ENCODE measurements at regions not wholly inside any gene's neighbourhood (a gene's known extent, or its start where the extent isn't known, plus 50 kb on each side); places are given as distances from the start of the nearest gene placed in this dataset.
"Not testable (repeated sequence)": the region's sequence is repeated elsewhere in the genome, so short reads cannot be mapped to it uniquely, and the experiment has no call there.

DNA sequence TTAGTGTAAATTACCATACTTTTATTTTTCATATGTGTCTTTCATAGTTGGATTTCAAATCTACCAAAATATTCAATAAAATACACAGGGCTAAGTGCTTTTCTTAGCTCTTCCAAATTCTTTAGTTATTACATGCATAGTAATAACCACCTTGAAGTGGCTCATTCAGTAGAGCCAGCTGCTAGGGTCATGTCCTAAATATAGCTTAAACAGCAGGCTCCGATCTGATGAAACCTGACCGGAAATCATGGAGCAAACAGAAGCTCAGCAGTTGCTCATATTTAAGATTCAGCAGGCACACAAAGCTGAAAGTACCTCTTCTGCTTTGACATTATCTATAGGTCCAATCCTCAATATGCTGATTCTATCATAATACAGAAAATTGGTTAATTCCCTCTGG is 1470.4 kb downstream of the ADGRL3 start:
- no peak for DNase-seq (ENCODE audit: low read depth)

DNA sequence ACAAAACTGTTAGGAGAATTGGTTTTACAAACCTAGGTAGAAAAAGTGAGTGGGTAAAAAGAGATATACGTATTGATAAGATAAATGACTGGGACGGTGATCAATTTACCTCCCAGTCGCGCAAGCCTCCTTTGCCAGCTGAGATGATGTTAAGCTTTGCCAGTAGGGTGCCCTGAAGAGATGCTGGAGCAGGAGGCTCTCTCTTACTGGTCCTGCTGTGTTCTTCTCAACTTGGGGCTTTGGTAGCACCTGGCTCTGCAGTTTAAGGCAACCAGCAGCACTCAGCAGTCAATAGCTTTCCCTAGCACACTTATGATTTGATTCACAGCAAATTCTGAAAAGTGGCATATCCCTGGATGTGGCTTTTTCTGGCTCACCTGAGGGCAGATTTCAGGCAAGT is 1461.7 kb downstream of the ADGRL3 start:
- no peak for DNase-seq (ENCODE audit: low read depth)

DNA sequence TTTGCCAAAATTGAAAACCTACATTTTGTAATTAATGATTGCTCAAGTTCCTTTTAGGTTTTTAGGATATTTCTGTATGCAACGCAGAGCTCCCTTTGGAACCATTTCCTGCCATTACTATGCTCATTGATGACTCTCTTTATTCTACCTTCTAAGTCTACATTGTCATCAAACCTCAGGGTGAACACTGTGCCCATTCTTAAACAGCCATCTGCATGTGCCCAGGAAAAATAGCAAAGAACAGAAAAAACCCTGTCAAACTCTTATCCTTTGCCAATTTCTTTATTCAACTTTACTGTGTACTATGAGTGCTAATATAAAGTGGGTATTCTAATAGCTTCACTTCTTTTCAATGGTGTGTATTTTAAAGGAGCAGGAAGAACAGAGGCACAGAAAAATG is 1455.9 kb downstream of the ADGRL3 start:
- DNase-seq (ENCODE audit: low read depth), result no peak

DNA sequence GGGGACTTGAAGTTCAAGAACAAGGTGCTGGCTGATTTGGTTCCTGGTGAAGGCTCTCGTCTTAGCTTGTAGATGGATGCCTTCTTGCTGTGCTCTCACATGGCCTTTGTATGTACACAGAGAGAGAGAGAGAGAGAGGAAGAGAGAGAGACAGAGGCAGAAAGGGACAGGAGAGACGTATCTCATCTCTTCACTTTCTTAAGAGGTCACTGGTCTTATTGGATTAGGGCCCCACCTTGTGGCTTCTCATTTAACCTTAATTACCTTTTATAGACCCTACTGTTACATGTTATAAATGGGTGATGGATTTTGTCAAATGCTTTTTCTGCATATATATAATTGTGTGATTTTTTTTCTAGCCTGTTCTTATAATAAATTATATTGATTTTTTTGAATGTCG is 1444.2 kb downstream of the ADGRL3 start:
- no peak for DNase-seq (ENCODE audit: low read depth)

DNA sequence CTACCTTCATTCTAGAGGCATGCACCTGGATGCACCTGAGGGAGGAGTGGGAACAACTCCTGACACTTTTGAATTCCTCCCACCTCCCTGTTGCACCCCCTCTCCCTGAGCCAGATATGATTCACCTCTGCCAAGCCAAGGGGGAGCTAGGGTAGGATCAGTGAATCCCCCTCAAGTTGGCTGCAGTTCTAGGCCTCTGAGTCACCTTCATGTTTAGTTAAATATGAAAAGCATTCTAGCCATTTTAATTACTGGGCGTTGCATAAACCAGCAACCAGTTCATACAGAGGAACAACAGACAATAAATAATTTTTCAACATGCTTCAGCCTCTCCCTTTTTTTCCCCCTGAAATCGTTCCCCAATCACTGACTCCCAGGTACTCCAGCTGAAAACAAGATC is 1440.2 kb downstream of the ADGRL3 start:
- no peak for DNase-seq (ENCODE audit: low read depth)

DNA sequence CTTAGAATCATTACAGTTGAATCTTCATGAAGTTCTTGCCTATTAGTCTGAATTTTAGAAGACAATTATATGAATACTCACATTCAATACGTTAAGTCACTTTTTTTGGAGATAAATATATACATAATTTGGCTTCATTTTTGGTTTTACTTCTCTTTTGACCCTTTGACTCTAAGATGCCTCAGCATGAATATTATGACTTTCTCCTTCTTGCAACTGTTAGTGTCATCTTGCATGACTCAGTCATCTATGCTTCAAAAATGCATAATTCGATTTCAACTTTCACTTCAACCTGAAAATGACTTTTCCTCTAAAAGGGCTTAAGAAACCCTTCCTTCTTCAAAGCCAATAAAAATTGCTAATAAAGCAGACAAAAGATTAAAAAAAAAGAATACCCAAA is 1427.5 kb downstream of the ADGRL3 start:
- no peak for DNase-seq (ENCODE audit: low read depth)

DNA sequence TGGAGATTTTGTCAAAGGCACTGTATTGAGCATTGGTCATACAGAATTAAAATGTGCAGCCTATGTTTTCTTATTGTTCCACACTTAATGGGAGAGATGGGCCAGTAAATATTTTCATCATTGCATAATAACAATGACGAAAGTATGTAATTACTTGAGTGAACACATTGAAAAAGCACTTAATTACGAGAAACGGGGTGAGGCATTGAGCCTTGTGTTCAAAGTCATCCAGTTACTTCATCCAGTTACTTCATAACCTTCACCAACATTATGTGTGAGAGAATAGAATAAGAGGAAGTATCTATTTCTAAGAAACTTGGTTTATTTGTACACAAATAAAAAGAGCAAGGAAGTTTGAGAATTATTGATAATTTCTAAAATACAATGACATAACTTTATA is 1427.0 kb downstream of the ADGRL3 start:
- DNase-seq (ENCODE audit: low read depth), result no peak

DNA sequence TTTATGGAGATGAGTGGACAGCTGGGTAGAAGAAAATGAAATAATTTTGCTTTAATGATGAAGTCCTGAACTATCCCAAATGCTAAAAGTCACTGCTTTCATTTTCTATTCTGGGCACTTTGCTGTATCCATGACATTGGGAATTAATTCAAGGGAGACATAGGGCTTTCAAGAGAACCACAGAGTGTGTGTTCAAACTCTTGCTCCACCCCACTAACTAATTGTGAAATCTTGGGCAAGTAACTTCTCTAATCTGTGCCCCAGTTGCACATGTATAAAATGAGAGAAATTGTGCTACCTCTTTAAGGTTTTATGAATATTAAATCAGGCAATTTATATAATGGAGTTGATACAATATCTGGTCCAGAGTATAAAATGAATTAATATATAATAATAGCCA is 1422.0 kb downstream of the ADGRL3 start:
- no peak for DNase-seq (ENCODE audit: low read depth)

DNA sequence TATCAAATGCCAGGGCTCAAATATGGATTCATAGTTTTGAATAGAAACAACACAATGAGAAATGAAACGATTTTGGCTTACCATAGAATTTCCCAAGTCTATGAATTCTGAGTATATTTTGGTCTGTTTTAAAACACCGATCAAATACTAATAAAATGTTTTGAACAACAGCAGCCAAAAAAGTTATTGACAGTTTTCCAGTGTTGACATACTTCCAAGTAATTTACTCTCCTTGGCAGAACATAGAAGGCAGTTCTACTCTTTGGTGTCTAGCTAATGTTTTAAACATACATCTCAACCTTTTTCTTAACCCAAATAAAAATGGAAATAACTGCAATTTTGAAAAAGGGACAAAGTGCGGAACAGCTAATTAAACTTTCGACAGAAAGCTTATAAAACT is 1419.8 kb downstream of the ADGRL3 start:
- no peak for DNase-seq (ENCODE audit: low read depth)

DNA sequence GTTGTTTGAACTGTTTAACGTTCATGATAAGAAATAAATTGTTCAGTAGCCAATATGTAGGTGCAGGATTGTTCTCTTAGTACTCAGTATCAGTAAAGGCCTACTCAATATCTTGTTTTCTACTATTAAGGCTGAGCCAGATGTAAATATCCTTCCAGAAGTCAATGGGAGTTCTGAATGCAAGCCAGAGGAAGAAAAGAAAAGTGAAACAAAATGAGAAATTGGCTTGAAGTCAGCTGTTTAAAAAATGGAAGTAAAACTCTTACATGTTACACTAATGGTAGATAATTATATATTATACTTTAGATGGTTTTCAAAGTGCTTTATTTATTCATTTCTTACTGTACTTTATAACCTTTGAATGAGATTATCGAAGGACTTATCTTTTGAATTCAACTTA is 1417.9 kb downstream of the ADGRL3 start:
- DNase-seq (ENCODE audit: low read depth), result no peak

DNA sequence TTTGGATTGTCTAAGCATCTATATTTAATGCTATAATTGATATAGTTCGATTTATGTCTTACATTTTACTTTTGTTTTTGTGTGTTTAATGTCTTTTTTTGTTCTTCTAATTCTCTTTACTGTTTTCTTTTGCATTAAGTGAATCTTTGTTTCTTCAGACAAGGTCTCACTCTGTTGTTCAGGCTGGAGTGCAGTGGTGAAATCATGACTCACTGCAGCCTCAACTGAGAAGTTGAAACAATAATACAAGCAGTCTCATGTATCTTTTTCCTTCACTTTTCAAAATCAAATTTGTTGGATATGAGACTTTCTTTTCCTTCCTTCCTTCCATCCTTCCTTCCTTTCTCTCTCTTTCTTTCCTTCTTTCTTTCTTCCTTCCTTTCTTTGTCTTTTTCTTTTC is 1401.6 kb downstream of the ADGRL3 start:
- DNase-seq (ENCODE audit: low read depth), result no peak

DNA sequence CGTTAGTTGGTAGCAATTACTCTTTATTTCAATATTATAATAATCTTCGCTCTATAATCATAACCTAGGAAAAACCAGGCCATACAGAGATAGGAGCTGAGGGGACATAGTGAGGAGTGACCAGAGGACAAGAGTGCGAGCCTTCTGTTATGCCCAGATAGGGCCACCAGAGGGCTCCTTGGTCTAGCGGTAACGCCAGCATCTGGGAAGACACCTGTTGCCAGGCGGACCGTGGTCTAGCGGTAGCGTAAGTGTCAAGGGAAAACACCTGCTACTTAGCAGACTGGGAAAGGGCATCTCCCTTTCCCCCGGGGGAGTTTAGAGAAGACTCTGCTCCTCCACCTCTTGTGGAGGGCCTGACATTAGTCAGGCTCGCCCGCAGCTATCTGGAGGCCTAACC is 1395.1 kb downstream of the ADGRL3 start:
- DNase-seq (ENCODE audit: low read depth), result not testable (repeated sequence)

DNA sequence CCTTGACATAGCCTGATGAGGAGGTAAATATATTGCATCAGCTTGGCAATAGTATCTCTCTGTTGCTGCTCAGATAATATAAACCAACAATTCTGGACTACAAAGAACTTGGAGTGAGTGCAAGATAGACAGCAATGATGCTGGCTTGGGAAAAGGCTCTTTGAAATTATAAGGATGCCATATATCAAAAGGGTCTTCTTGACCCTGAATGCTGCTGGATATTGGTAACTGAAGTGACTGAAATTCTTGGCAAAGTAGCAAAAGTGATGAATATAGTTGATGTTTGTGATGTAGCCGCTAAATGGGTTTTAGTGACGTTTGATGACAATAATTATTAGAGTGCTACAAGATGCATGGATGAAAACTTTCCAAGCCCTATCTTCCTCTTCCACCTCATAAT is 1391.6 kb downstream of the ADGRL3 start:
- DNase-seq (ENCODE audit: low read depth), result no peak

DNA sequence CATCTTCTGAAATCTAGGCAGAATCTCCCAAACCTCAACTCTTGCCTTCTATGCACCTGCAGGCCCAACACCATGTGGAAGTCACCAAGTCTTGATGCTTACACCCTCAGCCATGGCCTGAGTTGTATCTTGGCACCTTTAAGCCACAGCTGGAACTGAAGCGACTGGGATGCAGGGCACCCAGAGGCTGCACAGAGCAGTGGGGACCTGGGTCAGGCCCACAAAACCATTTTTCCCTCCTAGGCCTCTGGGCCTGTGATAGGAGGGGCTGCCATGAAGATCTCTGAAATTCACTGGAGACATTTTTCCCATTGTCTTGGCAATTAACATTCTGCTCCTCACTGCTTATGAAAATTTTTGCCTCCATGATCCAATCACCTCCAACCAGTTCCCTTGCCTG is 1388.5 kb downstream of the ADGRL3 start:
- no peak for DNase-seq (ENCODE audit: low read depth)

DNA sequence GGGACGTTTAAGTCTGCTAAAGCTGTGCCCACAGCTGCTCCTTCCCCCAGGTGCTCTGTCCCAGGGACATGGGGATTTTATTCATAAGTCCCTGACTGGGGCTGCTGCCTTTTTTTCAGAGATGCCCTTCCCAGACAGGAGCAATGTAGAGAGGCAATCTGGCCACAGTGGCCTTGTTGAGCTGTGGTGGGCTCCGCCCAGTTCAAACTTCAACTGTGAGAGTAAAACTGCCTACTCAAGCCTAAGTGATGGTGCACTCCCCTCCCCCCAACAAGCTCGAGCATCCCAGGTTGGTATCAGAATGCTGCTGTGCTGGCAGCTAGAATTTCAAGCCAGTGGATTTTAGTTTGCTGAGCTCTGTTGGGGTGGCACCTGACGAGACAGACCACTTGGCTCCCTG is 1371.4 kb downstream of the ADGRL3 start:
- no peak for DNase-seq (ENCODE audit: low read depth)

DNA sequence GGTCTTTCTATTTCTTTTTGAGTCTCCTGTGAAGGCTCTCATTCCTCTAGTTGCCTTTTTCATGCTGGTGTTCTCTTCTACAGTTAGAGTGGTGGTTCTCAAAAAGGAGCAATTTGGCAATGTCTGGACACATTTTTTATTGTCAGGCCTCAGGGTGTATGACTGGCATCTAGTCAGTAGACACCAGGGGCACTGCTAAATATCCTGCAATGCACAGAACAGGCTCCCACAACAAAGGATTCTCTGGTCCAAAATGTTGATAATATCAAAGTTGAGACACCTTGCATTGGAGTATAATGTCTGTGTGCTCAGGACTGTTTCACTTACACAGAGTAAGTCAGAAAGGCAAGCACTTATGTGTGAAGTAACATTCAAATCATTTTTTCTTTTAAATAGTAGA is 1360.7 kb downstream of the ADGRL3 start:
- DNase-seq (ENCODE audit: low read depth), result no peak

DNA sequence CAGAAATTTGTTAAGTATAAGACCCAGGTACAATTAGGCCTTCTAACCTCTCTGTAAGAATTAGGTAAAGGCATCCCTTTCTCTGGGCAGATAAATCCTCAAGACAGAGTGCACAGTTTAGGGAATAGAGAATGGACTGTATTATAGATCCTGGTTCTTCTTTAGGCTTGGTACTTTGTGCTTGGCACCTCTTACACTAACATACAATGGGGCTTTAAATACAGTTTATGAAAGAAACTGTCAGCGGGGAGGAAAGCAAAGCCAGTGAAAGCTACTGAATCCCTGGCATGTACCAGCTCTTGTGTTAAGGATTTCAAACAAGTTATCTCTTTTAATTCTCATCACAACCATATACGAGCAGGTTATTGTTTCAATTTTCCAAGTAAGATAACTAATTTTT is 1350.0 kb downstream of the ADGRL3 start:
- no peak for DNase-seq (ENCODE audit: low read depth)

DNA sequence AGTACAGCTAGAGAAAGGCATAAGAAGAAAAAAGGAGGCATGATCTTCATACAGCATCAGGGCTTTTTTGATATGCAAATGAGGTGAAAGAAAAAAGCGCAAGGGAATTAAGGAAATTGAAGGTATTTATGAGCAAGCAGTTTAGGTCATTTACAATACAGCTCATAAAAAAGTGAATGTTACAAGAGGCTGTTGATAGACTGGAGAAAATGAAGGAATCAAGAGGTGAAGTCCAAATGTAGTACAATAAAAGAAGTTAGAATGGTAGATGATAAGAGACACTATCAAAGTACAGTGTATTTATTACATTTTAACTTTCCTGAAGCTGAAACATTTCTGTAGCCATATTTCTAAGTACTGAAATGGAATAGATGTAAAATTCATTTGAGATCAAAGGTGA is 1349.5 kb downstream of the ADGRL3 start:
- DNase-seq (ENCODE audit: low read depth), result no peak

DNA sequence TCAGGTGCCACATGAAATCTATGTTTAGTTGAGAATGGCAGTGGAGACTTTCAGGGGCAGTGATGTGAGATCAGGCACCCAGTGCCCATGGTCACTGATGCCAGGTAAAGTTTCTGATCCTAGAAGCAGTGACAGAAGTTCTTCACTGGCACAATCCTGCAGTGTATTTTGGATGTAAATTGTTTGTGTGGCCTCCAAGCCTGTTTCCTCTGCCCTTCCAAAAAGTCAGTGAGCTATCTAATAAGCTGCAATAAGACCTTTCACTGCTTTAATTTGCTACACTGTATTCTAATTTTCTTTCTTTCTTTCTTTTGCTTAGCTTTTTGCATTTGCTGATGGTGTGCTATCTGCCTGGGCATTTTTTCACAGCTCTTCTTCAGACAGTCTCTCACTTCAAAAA is 1348.6 kb downstream of the ADGRL3 start:
- DNase-seq (ENCODE audit: low read depth), result no peak

DNA sequence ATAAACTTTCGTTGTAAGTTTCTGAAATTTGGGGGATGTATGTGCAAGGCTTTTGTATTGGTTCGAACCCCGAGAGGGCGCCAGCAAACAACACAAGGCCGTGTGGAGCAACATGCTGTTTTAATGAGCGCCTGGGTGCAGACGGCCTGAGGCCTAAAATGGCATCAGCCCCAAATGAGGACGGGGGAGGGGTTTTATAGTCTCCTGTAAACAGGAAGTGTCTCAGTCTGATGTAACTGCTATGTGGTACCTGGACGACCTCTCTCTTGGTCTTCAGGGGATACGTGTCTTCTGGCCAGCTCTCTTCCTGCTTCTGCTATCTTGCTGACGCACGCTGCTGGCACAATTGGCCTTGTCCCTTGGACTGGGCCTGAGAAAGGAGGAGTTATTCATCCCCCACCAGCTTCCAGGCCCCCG is 1348.0 kb downstream of the ADGRL3 start:
- no peak for DNase-seq (ENCODE audit: low read depth)

DNA sequence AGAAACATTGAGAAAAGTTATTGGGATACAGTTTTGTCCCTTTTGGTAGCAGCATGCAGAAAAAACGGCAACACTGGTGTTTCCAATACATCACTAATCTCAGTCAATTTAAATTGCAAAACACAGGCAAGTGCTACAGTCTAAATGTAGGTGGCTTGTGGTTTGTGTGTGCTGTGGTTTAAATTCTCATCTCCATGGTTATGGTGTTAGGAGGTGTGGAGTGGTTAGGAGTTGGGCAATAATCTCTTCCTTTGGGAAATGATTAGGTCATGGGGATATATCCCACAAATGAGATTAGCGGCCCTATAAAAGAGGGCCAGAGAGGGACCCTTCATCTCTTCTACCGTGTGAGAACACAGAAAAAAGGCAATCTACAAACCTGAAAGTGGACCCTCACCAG is 1344.3 kb downstream of the ADGRL3 start:
- DNase-seq (ENCODE audit: low read depth), result no peak

DNA sequence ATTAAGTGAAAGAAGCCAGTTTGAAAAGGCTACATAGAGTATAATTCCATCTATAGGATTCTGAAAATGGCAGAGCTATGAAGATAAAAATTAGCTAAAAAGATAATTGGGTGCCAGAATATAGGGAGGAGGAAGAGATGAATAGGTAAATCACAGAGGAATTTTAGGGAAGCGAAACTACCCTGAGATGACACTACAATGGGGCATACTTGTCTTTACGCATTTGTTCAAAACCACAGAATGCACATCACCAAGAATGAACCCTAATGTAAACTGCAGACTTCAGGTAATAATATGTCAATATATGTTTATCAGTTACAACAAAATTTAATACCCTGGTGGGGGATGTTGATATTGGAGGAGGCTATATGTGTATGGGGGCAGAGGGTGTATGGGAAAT is 1342.9 kb downstream of the ADGRL3 start:
- DNase-seq (ENCODE audit: low read depth), result no peak

DNA sequence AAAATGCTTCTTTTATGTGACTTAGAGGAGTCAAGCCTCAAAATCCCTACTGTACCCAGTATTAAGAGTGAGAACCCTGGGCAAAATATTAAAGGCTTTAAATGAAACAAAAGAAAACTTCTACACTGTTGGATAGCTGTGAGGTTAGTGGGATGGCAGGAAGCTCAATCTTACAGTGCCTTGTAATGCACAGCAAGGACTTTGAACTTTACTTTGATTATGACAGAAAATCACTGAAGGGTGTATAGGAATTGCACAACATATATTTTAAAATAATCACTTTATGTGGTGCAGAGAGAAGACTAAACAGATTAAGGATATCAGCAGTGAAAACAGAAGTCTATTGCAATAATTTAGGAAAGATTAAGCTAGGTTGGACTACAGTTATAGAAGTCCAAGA is 1333.4 kb downstream of the ADGRL3 start:
- no peak for DNase-seq (ENCODE audit: low read depth)

DNA sequence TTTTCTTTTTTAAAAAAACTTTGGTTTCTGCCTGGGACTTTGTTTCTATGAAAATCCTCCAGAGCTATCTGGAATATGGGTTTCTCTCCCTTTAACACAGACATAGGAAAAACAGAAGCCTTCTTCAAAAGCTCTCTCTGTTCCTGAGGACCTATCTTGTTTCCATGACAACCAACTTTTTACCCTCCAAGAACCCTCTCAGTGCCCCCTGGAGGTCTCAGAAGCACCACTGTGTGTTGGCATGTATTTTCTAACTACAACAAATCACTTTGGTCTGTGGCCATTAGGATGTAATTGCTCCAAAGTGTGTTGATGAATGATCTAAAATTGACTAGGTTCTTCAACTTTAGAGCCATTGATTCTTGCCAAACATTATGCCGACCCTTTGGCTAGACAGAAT is 1331.6 kb downstream of the ADGRL3 start:
- DNase-seq (ENCODE audit: low read depth), result no peak

DNA sequence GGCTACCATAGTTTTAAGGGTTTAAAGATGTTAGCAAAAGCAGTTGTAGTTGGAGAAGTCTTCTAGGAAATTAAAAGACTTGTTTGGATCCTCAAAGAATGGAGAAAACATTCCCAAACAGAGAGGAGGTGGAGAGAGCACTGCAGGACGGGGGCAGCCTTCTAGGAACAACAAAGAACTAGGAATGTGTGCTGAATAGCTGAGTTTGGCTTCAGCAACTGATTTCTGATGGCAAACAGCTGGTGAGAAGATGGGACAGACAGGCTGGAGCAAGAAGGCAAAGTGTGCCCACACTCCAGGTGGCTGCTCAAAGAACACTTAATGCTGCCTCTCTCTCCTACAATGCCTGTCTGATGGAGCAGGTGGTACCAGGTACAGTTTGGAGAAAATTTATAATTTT is 1331.1 kb downstream of the ADGRL3 start:
- DNase-seq (ENCODE audit: low read depth), result no peak
